HL-60 (cell line): ENCODE measurements at regions not wholly inside any gene's neighbourhood (a gene's known extent, or its start where the extent isn't known, plus 50 kb on each side); places are given as distances from the start of the nearest gene placed in this dataset.

Source experiments
- GABPA ChIP-seq: IDR thresholded peaks from 2 replicates; pipeline ENCODE4 v1.6.1; 2012; ENCODE audit warnings: low read depth
- POLR2AphosphoS5 ChIP-seq: IDR thresholded peaks from 2 replicates; pipeline ENCODE4 v1.6.1; 2012; ENCODE audit warnings: low read depth
- SPI1 ChIP-seq: IDR thresholded peaks from 2 replicates; pipeline ENCODE4 v1.6.1; 2012; ENCODE audit warnings: low read depth, mild to moderate bottlenecking, borderline replicate concordance
- TF ChIP-seq, protein P1 (sequence below): IDR thresholded peaks from one replicate; pipeline ENCODE4 v1.5.1; 2011; ENCODE audit warnings: low read length, control low read depth, inconsistent platforms; ENCODE audit not compliant: insufficient read depth
- TF ChIP-seq, protein P2 (sequence below): IDR thresholded peaks from 2 replicates; pipeline ENCODE4 v1.6.1; 2012; ENCODE audit warnings: low read depth; ENCODE audit not compliant: insufficient replicate concordance

DNA sequence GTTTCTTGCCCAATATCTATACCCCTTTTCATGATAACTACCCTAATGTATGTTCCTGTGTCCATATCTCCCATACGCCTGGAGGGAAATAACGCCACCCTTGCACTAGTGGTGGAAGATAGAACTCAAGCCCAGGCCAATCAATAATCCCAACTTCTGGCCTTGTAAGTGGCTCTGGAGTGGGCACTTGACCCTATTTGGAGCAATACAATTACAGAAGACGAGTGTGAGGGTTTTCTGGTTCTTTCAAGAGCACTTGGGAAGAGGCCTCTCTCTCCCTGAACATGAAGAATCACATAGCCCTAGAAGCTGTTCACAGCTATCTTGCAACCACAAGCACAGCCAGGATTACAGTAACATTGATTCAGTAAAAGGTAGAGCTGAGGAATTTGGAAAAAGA, 217.9 kb downstream of the RAB11FIP4 start:
- TF ChIP-seq, protein P1, sequence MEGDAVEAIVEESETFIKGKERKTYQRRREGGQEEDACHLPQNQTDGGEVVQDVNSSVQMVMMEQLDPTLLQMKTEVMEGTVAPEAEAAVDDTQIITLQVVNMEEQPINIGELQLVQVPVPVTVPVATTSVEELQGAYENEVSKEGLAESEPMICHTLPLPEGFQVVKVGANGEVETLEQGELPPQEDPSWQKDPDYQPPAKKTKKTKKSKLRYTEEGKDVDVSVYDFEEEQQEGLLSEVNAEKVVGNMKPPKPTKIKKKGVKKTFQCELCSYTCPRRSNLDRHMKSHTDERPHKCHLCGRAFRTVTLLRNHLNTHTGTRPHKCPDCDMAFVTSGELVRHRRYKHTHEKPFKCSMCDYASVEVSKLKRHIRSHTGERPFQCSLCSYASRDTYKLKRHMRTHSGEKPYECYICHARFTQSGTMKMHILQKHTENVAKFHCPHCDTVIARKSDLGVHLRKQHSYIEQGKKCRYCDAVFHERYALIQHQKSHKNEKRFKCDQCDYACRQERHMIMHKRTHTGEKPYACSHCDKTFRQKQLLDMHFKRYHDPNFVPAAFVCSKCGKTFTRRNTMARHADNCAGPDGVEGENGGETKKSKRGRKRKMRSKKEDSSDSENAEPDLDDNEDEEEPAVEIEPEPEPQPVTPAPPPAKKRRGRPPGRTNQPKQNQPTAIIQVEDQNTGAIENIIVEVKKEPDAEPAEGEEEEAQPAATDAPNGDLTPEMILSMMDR, result no peak
- TF ChIP-seq POLR2AphosphoS5 (no peak), SPI1 (no peak), GABPA (no peak)
- TF ChIP-seq, protein P2, sequence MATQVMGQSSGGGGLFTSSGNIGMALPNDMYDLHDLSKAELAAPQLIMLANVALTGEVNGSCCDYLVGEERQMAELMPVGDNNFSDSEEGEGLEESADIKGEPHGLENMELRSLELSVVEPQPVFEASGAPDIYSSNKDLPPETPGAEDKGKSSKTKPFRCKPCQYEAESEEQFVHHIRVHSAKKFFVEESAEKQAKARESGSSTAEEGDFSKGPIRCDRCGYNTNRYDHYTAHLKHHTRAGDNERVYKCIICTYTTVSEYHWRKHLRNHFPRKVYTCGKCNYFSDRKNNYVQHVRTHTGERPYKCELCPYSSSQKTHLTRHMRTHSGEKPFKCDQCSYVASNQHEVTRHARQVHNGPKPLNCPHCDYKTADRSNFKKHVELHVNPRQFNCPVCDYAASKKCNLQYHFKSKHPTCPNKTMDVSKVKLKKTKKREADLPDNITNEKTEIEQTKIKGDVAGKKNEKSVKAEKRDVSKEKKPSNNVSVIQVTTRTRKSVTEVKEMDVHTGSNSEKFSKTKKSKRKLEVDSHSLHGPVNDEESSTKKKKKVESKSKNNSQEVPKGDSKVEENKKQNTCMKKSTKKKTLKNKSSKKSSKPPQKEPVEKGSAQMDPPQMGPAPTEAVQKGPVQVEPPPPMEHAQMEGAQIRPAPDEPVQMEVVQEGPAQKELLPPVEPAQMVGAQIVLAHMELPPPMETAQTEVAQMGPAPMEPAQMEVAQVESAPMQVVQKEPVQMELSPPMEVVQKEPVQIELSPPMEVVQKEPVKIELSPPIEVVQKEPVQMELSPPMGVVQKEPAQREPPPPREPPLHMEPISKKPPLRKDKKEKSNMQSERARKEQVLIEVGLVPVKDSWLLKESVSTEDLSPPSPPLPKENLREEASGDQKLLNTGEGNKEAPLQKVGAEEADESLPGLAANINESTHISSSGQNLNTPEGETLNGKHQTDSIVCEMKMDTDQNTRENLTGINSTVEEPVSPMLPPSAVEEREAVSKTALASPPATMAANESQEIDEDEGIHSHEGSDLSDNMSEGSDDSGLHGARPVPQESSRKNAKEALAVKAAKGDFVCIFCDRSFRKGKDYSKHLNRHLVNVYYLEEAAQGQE, result no peak
